Ovary (tissue), 7 donors: ENCODE measurements at regions not wholly inside any gene's neighbourhood (a gene's known extent, or its start where the extent isn't known, plus 50 kb on each side); places are given as distances from the start of the nearest gene placed in this dataset.

ENCODE experiments used
- DNase-seq, 5 donors: peaks; one replicate each; pipeline ENCODE4 v3.0.0-alpha.2; 2019 to 2020
- H3K27ac ChIP-seq, 2 donors: fragments of 200-600 bp; one replicate each; pipeline versions ENCODE4 v1.5.1 to v1.8.0; 2019 to 2022
- H3K27me3 ChIP-seq: fragments of 200-600 bp; one replicate; pipeline ENCODE4 v1.8.0; 2022
- H3K36me3 ChIP-seq: fragments of 200-600 bp; sonication (generic); one replicate; pipeline ENCODE4 v1.5.1; 2019
- H3K4me1 ChIP-seq: one replicate; pipeline ENCODE4 v1.8.1; 2013; ENCODE audit warnings: mild to moderate bottlenecking, moderate library complexity; ENCODE audit not compliant: insufficient read depth
- H3K4me3 ChIP-seq: fragments of 200-600 bp; sonication (generic); one replicate; pipeline ENCODE4 v1.5.1; 2017
- H3K9me3 ChIP-seq, 2 donors: fragments of 200-600 bp in 1 of 2; sonication (generic) in 1 of 2; one replicate each; pipeline versions ENCODE4 v1.5.1 to v1.8.1; 2013 to 2019; ENCODE audit warnings: mild to moderate bottlenecking in 1 of 2, moderate library complexity in 1 of 2
- CTCF ChIP-seq, 3 donors: fragments of 450-650 bp in 2 of 3; fragments of 200-600 bp in 1 of 3; IDR thresholded peaks; one replicate each; pipeline versions ENCODE4 v1.5.1 to v1.8.0; 2016 to 2022; ENCODE audit warnings: antibody characterized with exemption in 3 of 3, mild to moderate bottlenecking in 1 of 3
- EP300 ChIP-seq: sonication (generic); formaldehyde crosslinking; IDR thresholded peaks from one replicate; pipeline ENCODE4 v1.6.1; 2017; ENCODE audit warnings: antibody characterized with exemption
- POLR2A ChIP-seq: fragments of 450-650 bp; IDR thresholded peaks from one replicate; pipeline ENCODE4 v1.6.1; 2017; ENCODE audit warnings: antibody characterized with exemption, mild to moderate bottlenecking, moderate library complexity
- WGBS, 3 donors: extraction: QIAGEN DNeasy Blood & Tissue Kit in 1 of 3; methylation state at CpG; one replicate each; pipeline versions ENCODE4 v1.1.5 to v1.1.7; 2013 to 2017; 5-methylcytosine and 5-hydroxymethylcytosine counted together
- intact Hi-C, 4 donors: fragments of 100-400 bp; cut with DNase I; formaldehyde crosslinking; loops; one replicate each; pipeline versions ENCODE4 v1.11.0 to v1.15.1; 2022 to 2023
- donor health status: DM: no; HTN: no; CAD: no; lungs with moderate emphysema.
- donor health status: DM: no; HTN: no; CAD: no.
- donor health status: Bipolar disorder and iron deficiency.
- donor health status: DM: no; HTN: no; CAD: no.
- donor health status: DM: yes; HTN: yes; CAD: no.

GRCh38 chr14:22143363-22143762 lies 445.7 kb downstream of the DAD1 start:
- Histone ChIP-seq H3K36me3 (no peaks in the 10 kb centered on the region), H3K27me3 (no peaks in the 10 kb centered on the region), H3K4me3 (no peak overlapping the region), H3K4me1 (no peaks in the 10 kb centered on the region), H3K27ac (no peak overlapping the region), H3K9me3 (no peaks in the 10 kb centered on the region)
- no peak for TF ChIP-seq POLR2A
- no peak for TF ChIP-seq EP300
- no peak for DNase-seq
- intact Hi-C loops: no loop called here
- WGBS, 3 donors: 43 to 91% (median 88%) methylated on average over 2 of the region's 2 CpGs

- DNase-seq: no peak
- Histone ChIP-seq H3K36me3 (no peaks in the 10 kb centered on the region), H3K9me3 (no peaks in the 10 kb centered on the region), H3K4me3 (no peak overlapping the region), H3K27ac (no peak overlapping the region), H3K4me1 (no peaks in the 10 kb centered on the region), H3K27me3 (no peaks in the 10 kb centered on the region)
- intact Hi-C loops: no loop called here
- TF ChIP-seq POLR2A (no peak), EP300 (no peak), CTCF (IDR thresholded peaks at IDR 0.05) (no peak)
- 29 to 47% (median 37%) methylated on average over 4 of the region's 4 CpGs for WGBS, 3 donors
Measured at GRCh38 chr14:22140633-22141032, 448.4 kb downstream of the DAD1 start.

- Histone ChIP-seq H3K9me3 (no peaks in the 10 kb centered on the region), H3K36me3 (no peaks in the 10 kb centered on the region), H3K27me3 (no peaks in the 10 kb centered on the region), H3K27ac (no peak overlapping the region), H3K4me1 (no peaks in the 10 kb centered on the region), H3K4me3 (no peak overlapping the region)
- 67 to 76% (median 73%) methylated on average over 4 of the region's 4 CpGs for WGBS, 3 donors
- intact Hi-C loops: no loop called here
- no peak for TF ChIP-seq EP300
- no peak for TF ChIP-seq CTCF (IDR thresholded peaks at IDR 0.05)
- TF ChIP-seq POLR2A: no peak
- DNase-seq: no peak
Measured at GRCh38 chr14:22131749-22132476, 457.1 kb downstream of the DAD1 start.

GRCh38 chr14:22124073-22124613 lies 450.5 kb upstream of the OR4E1 start:
- Histone ChIP-seq H3K36me3 (no peaks in the 10 kb centered on the region), H3K27me3 (no peaks in the 10 kb centered on the region), H3K9me3 (no peaks in the 10 kb centered on the region), H3K27ac (no peak overlapping the region), H3K4me1 (no peaks in the 10 kb centered on the region), H3K4me3 (no peak overlapping the region)
- WGBS, 3 donors: 82 to 90% (median 87%) methylated on average over 8 of the region's 8 CpGs
- no peak for DNase-seq
- intact Hi-C loops: no loop called here
- no peak for TF ChIP-seq EP300
- TF ChIP-seq POLR2A: no peak
- no peak for TF ChIP-seq CTCF (IDR thresholded peaks at IDR 0.05)

GRCh38 chr14:22122829-22123560 lies 449.4 kb upstream of the OR4E1 start:
- TF ChIP-seq CTCF (IDR thresholded peaks at IDR 0.05) (no peak), EP300 (no peak), POLR2A (no peak)
- Histone ChIP-seq H3K36me3 (no peaks in the 10 kb centered on the region), H3K9me3 (no peaks in the 10 kb centered on the region), H3K4me1 (no peaks in the 10 kb centered on the region), H3K27me3 (no peaks in the 10 kb centered on the region), H3K27ac (no peak overlapping the region), H3K4me3 (no peak overlapping the region)
- no peak for DNase-seq
- 72 to 78% (median 73%) methylated on average over 3 of the region's 3 CpGs for WGBS, 3 donors
- intact Hi-C loops: no loop called here
